Suprapubic skin (tissue), 4 donors: ENCODE measurements at regions not wholly inside any gene's neighbourhood (a gene's known extent, or its start where the extent isn't known, plus 50 kb on each side); places are given as distances from the start of the nearest gene placed in this dataset.

Experiments
- DNase-seq, 2 donors: peaks; one replicate each; pipeline ENCODE4 v3.0.0-alpha.2; 2019; ENCODE audit warnings: low spot score in 2 of 2
- H3K27ac ChIP-seq: fragments of 200-600 bp; sonication (generic); one replicate; pipeline ENCODE4 v1.5.1; 2019
- H3K27me3 ChIP-seq: fragments of 200-600 bp; sonication (generic); one replicate; pipeline ENCODE4 v1.5.1; 2019
- H3K36me3 ChIP-seq: fragments of 200-600 bp; sonication (generic); one replicate; pipeline ENCODE4 v1.5.1; 2019
- H3K4me1 ChIP-seq: fragments of 200-600 bp; sonication (generic); one replicate; pipeline ENCODE4 v1.5.1; 2019
- H3K4me3 ChIP-seq: fragments of 200-600 bp; sonication (generic); one replicate; pipeline ENCODE4 v1.5.1; 2019; ENCODE audit warnings: mild to moderate bottlenecking
- H3K9me3 ChIP-seq: fragments of 200-600 bp; sonication (generic); one replicate; pipeline ENCODE4 v1.5.1; 2019
- CTCF ChIP-seq, 2 donors: fragments of 200-600 bp in 1 of 2; fragments of 450-650 bp in 1 of 2; sonication (generic) in 1 of 2; IDR thresholded peaks; one replicate each; pipeline ENCODE4 v1.5.1; 2016 to 2019; ENCODE audit warnings: antibody characterized with exemption in 2 of 2, mild to moderate bottlenecking in 1 of 2, moderate library complexity in 1 of 2
- EP300 ChIP-seq: sonication (generic); formaldehyde crosslinking; IDR thresholded peaks from one replicate; pipeline ENCODE4 v1.6.1; 2017; ENCODE audit warnings: antibody characterized with exemption
- POLR2A ChIP-seq, 2 donors: fragments of 450-650 bp; IDR thresholded peaks; one replicate each; pipeline ENCODE4 v1.6.1; 2017; ENCODE audit warnings: antibody characterized with exemption in 2 of 2, mild to moderate bottlenecking in 2 of 2, moderate library complexity in 2 of 2
- POLR2AphosphoS5 ChIP-seq, 3 donors: sonication (generic); formaldehyde crosslinking; IDR thresholded peaks; one replicate each; pipeline ENCODE4 v1.6.1; 2017; ENCODE audit warnings: antibody characterized with exemption in 3 of 3
- WGBS: methylation state at CpG from one replicate; pipeline ENCODE4 v1.1.5; 2018; 5-methylcytosine and 5-hydroxymethylcytosine counted together

- Histone ChIP-seq H3K4me1 (no peaks in the 10 kb centered on the region), H3K9me3 (no peaks in the 10 kb centered on the region), H3K27ac (no peak overlapping the region), H3K4me3 (no peak overlapping the region), H3K36me3 (no peaks in the 10 kb centered on the region), H3K27me3 (no peaks in the 10 kb centered on the region)
- WGBS = 81% methylated on average over 9 of the region's 9 CpGs
- no peak for DNase-seq
- TF ChIP-seq POLR2A (IDR thresholded peaks at IDR 0.05) = no peak
- no peak for TF ChIP-seq CTCF (IDR thresholded peaks at IDR 0.05)
- TF ChIP-seq POLR2AphosphoS5 (IDR thresholded peaks at IDR 0.05) = no peak
- no peak for TF ChIP-seq EP300
Observed at GRCh38 chr14:40784860-40785259, 821.8 kb upstream of the LRFN5 start.

DNA sequence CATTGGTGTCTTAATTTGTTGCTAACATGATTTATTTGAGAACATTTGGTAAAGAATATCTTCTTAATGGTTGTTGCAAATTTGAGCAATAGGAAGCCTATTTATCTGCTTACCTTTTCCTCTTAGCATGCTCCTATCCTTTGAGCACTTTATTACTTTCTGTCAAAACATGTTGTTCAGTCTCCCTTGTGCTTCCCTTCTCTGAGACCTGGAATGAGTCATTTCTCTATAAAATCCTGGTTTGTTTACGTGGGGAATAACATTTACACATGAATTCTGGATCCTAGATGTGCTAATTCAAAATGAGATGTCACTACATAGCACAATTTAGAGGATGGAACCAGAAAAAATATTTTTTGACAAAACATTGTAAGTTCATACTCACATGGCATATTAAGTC lies 844.0 kb upstream of the LRFN5 start:
- H3K27ac ChIP-seq = no peak overlapping the region
- 55% methylated on average over 1 of the region's 1 CpG for WGBS
- H3K36me3 ChIP-seq = no peaks in the 10 kb centered on the region
- peaks cover 14% of the 10 kb centered on the region for H3K9me3 ChIP-seq
- no peaks in the 10 kb centered on the region for H3K4me1 ChIP-seq
- no peak for DNase-seq
- no peak overlapping the region for H3K4me3 ChIP-seq
- no peaks in the 10 kb centered on the region for H3K27me3 ChIP-seq
- TF ChIP-seq EP300 = no peak
- no peak for TF ChIP-seq POLR2A (IDR thresholded peaks at IDR 0.05)
- no peak for TF ChIP-seq POLR2AphosphoS5 (IDR thresholded peaks at IDR 0.05)
- no peak for TF ChIP-seq CTCF (IDR thresholded peaks at IDR 0.05)

GRCh38 chr14:40762177-40762576 lies 844.5 kb upstream of the LRFN5 start:
- H3K27me3 ChIP-seq = no peaks in the 10 kb centered on the region
- no peak overlapping the region for H3K4me3 ChIP-seq
- H3K27ac ChIP-seq = no peak overlapping the region
- WGBS = 89% methylated on average over 2 of the region's 2 CpGs
- H3K36me3 ChIP-seq = no peaks in the 10 kb centered on the region
- DNase-seq = no peak
- H3K9me3 ChIP-seq = peaks cover 15% of the 10 kb centered on the region
- TF ChIP-seq POLR2A (IDR thresholded peaks at IDR 0.05) (no peak), CTCF (IDR thresholded peaks at IDR 0.05) (no peak), POLR2AphosphoS5 (IDR thresholded peaks at IDR 0.05) (no peak)
- no peaks in the 10 kb centered on the region for H3K4me1 ChIP-seq

DNA sequence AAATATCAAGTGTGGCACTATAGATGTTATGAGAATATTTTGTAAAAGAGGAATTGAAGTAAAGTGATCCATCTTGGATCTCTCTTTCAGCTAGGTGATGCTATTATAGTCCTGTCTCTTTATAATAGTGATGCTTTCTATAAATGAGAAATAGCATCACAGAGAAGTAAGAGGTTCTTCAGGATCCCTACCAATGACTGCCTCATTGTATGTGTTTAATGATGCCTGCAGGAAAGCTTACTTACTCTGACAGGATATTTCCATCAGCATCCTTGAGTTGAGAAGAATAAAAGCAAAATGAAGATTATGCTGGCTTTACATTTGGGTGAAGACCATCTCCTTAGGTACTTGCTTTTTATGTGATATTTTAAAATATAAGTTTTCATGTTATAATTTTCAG lies 846.0 kb upstream of the LRFN5 start:
- Histone ChIP-seq H3K27me3 (no peaks in the 10 kb centered on the region), H3K27ac (no peak overlapping the region), H3K9me3 (peaks cover 16% of the 10 kb centered on the region), H3K36me3 (no peaks in the 10 kb centered on the region), H3K4me1 (no peaks in the 10 kb centered on the region), H3K4me3 (no peak overlapping the region)
- no peak for DNase-seq
- TF ChIP-seq POLR2AphosphoS5 (IDR thresholded peaks at IDR 0.05) (no peak), EP300 (no peak), CTCF (IDR thresholded peaks at IDR 0.05) (no peak), POLR2A (IDR thresholded peaks at IDR 0.05) (no peak)

DNA sequence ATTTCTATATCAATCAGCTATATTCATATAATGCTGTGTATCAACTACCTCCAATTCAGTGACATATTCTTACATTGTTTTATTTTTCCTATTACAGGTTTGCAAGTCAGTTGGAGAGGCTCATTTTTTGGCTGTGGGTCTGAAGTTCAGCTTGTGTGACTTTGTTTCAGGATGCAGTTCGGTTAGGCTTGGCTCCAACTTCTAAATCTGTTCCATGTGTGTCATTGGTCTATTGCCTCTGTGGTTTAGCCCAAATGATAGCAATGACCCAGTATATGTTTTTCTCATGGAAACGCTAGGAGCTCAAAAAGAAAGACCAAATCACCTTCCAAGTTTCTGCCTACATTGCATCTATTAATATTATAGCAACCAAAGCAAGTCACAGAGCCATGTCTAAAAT lies 848.6 kb upstream of the LRFN5 start:
- no peak for TF ChIP-seq EP300
- no peak for TF ChIP-seq POLR2AphosphoS5 (IDR thresholded peaks at IDR 0.05)
- TF ChIP-seq POLR2A (IDR thresholded peaks at IDR 0.05) = no peak
- TF ChIP-seq CTCF (IDR thresholded peaks at IDR 0.05) = no peak
- no peak overlapping the region for H3K4me3 ChIP-seq
- no peaks in the 10 kb centered on the region for H3K27me3 ChIP-seq
- H3K4me1 ChIP-seq = no peaks in the 10 kb centered on the region
- WGBS = 64% methylated on average over 2 of the region's 2 CpGs
- H3K27ac ChIP-seq = no peak overlapping the region
- H3K36me3 ChIP-seq = no peaks in the 10 kb centered on the region
- DNase-seq = no peak
- H3K9me3 ChIP-seq = peaks cover 23% of the 10 kb centered on the region
